OCI-LY3 (cell line): ENCODE measurements at regions not wholly inside any gene's neighbourhood (a gene's known extent, or its start where the extent isn't known, plus 50 kb on each side); places are given as distances from the start of the nearest gene placed in this dataset.

Source experiments
- CTCF ChIP-seq: fragments of 200-600, 300-600 bp; sonication (generic); IDR thresholded peaks from 2 replicates; pipeline ENCODE4 v1.5.1; 2014; ENCODE audit warnings: antibody characterized with exemption, low read length, low read depth
- EZH2phosphoT487 ChIP-seq: fragments of 200-600 bp; shearing (Covaris generic); IDR thresholded peaks from 2 replicates; pipeline ENCODE4 v1.6.1; 2018; ENCODE audit warnings: antibody characterized with exemption, mixed run types, low read depth

GRCh38 chr1:30188999-30189398 lies 534.4 kb downstream of the MATN1 start:
- no peak for TF ChIP-seq CTCF
- TF ChIP-seq EZH2phosphoT487: no peak
